Heart left ventricle (tissue), 13 donors: ENCODE measurements at regions not wholly inside any gene's neighbourhood (a gene's known extent, or its start where the extent isn't known, plus 50 kb on each side); places are given as distances from the start of the nearest gene placed in this dataset.
A peak's percentile ranks its signal among the peaks of the same experiment; 100 is the strongest.

Experiments used
- CTCF ChIP-seq, 12 donors: fragments of 200-600 bp; sonication (generic) in 4 of 12; IDR thresholded peaks; one replicate each; pipeline versions ENCODE4 v1.5.0 to v1.8.0; 2018 to 2022; ENCODE audit warnings: antibody characterized with exemption in 12 of 12, mild to moderate bottlenecking in 5 of 12
- POLR2A ChIP-seq, 2 donors: fragments of 450-650 bp; IDR thresholded peaks; one replicate each; pipeline ENCODE4 v1.6.1; 2017; ENCODE audit warnings: antibody characterized with exemption in 2 of 2, mild to moderate bottlenecking in 2 of 2, moderate library complexity in 2 of 2
- donor health status: ischemic (EF 13 %, LVEDD 7.1; RV severe dilation, severe dysfunction).
- donor health status: DM: no; HTN: yes; CAD: no.
- donor health status: DM: no; HTN: no; CAD: no.
- donor health status: ischemic (EF 25% LVEDD 6.9; RV normal size, moderate dysfunction).
- donor health status: ischemic (EF 25% LVEDD 5.7; RV mildly dilated, moderate dysfunction).
- donor health status: ischemic (EF 35%, LVEDD 5.7; RV mildly dilated, moderate dysfunction).
- donor health status: nonischemic (EF 11% LVEDD 7.7; RV severe dilation, severe dysfunction).
- donor health status: DM: yes; HTN: yes; CAD: no.
- donor health status: PGD.
- donor health status: ischemic (EF 29% LVEDD 5.4; RV normal size, mild dysfunction).
- donor health status: nonischemic (EF 23%, LVEDD 6.1; RV moderate dilation, normal function).

DNA sequence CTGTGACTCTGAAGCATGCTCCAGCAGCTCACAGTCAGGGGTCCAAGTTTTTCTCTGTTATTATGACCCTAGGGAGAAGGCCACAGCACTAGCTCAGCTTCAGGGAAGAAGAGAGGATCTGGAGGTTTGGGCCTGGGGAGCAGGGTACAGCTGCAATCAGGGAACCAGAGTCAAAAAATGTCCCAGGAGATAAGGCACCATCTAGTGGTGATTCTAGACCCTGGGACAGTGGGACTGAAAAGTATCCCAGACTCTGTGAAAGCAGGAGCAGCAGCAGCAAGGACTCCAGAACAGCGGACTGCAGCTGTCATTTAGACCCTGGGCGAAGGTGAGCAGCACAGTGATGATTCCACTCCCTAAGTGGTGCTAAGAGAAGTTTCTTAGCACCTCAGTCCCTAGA is 278.4 kb upstream of the DDX18 start:
- TF ChIP-seq CTCF (IDR thresholded peaks at IDR 0.05) (peak in 7 of 12 donors; percentile 13 to 51 (median 28)), POLR2A (IDR thresholded peaks at IDR 0.05) (no peak)
